8988T (cell line): ENCODE measurements at regions not wholly inside any gene's neighbourhood (a gene's known extent, or its start where the extent isn't known, plus 50 kb on each side); places are given as distances from the start of the nearest gene placed in this dataset.
"Not testable (repeated sequence)": the region's sequence is repeated elsewhere in the genome, so short reads cannot be mapped to it uniquely, and the experiment has no call there.

Experiments used
- DNase-seq: peaks from one replicate; pipeline ENCODE4 v3.0.0; 2011

DNA sequence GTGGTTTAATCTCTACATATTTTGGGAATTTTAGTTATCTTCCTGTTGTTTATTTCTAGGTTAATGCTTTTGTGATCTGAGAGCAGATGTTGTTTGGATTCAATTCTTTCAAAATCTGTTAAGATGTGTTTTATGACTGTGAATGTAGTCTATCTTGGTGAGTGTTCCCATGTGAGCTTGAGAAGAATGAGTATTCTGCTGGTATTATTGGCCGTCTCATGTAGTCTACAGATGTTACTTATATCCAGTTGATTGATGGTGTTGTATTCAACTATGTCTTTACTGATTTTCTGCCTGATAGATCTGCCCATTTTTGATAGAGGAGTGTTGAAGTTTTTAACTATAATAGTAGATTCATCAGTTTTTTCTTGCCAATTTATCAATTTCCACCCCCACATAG lies 141.4 kb upstream of the FOXP2 start:
- no peak for DNase-seq

DNA sequence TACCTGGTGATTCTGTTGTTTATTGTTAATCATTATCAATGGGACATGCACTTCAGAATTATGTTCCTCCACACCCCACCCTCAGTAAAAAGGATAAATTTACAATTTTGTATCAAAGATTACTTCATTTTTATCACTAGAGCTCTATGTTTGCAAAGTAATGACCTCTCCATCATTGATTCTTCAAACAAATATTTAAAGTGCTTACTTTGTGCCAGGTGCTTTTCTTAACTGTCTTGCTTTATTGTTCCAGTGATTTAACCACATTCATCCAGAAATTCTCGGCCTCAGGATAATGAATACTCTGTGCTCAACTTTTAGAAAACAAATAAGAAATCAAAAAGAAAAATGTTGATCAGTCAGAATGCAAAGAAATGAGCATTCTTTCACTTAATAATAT lies 144.9 kb upstream of the FOXP2 start:
- DNase-seq: no peak

DNA sequence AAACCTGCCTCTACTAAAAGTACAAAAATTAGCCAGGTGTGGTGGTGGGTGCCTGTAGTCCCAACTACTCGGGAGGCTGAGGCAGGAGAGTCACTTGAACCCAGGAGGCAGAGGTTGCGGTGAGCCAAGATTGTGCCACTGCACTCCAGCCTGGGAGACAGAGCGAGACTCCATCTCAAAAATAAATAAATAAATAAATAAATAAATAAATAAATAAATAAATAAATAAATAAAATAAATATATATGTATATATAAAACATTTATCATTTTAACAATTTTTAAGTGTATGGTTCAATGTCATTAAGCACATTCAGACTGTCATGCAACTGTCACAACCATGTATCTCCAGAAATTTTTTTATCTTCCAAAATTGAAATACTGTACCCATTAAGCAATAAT lies 147.1 kb upstream of the FOXP2 start:
- not testable (repeated sequence) for DNase-seq

DNA sequence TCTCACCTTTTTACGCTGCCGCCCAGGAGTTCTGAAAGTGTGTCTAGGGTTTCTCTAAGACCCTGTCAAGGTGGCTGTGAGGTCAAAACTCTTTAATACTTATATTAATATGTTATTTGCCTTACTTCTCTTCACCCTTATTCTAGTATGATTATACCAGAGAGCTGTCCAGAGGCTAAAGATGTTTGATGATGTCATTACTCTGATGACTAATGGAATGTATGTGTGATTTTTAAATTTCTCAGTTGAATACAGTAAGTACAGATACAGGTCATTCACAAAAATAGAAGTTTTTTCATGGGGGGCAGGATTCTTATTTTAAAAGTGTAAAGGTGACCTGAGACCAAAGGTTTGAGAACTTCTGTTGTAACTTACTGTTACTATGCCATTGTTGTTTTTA lies 150.6 kb upstream of the FOXP2 start:
- DNase-seq: no peak

DNA sequence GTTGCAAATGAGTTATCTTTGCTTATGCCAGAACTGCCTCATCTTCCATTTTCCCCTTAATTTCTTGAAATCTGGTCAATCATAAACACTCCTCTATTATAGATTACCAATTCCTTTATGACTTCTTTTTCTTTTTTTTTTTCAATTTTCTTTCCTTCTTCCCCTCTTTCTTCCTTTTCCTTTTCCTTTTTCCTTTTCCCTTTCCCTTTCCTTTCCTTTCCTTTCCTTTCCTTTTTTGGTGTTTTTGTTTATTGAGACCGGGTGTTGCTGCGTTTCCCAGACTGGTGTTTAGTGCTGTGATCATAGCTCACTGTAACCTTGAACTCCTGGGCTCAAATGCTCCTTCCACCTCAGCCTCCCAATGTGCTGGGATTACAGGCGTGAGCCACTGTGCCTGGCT lies 151.4 kb upstream of the FOXP2 start:
- no peak for DNase-seq

DNA sequence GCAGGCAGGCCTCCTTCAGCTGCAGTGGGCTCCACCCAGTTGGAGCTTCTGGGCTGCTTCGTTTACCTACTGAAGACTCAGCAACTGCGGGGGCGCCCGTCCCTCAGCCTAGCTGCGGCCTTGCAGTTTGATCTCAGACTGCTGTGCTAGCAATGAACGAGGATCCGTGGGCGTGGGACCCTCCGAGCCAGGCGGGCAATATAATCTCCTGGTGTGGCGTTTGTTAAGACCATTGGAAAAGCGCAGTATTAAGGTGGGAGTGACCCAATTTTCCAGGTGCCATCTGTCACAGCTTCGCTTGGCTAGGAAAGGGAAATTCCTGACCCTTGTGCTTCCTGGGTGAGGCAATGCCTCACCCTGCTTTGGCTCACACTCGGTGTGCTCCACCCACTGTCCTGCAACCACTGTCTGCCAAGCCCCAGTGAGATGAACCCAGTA lies 159.2 kb upstream of the FOXP2 start:
- no peak for DNase-seq

DNA sequence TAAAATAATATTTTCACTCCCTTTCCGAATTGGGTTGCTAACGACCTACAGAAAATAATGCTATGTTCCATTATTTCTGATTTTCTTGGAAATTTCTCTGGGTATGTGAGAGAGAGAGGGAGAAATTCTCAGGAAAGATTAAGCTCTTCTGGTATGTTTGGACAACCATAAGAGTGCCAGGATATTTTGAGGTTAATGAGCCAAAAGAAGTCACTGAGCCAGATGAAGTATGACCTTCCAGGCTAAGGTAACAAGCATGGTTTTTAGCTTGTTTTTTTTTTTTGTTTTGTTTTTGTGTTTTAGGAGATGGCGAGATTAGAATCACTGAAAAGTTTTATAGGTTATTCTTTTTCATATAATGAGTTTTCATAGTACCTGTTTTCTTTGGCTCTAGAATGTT lies 171.0 kb upstream of the FOXP2 start:
- no peak for DNase-seq

DNA sequence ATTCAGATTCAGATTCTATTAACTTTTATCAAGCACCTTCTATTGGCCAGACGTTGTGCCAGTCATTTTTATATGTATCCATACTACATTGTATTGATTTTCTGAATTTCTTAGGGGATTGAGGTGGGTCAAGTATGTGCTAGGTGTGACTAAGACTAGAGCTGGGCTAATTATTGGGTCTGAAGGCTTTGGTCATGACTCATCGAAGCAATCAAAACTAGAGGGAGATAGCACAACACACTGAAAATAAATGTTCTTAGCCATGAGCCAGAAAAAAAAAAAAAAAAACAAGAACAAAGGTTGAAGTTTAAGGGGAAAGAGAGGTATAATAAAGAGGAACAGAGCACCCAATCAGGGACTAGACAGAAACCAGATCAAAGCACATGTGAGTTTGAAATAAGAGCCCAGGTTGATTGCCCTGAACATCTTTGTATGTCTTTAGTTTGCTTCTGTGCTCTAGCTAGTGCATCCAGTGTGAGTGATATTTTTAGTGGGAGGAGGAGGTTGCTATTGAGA lies 171.6 kb upstream of the FOXP2 start:
- no peak for DNase-seq

DNA sequence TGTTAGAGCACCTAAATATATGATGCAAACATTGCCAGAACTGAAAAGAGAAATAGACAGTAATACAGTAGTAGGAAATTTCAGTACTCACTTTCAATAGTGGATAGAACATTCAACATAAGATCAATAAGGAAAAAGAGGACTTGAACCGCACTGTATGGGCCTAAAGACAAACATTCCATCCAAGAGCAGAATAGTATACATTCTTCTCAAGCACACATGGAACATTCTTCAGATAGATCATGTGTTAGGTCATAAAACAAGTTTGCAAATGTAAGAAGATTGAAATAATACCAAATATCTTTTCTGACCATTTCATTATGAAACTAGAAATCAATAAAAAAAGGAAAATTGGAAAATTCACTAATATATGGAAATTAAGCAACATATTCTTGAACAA lies 185.4 kb upstream of the FOXP2 start:
- DNase-seq: no peak

DNA sequence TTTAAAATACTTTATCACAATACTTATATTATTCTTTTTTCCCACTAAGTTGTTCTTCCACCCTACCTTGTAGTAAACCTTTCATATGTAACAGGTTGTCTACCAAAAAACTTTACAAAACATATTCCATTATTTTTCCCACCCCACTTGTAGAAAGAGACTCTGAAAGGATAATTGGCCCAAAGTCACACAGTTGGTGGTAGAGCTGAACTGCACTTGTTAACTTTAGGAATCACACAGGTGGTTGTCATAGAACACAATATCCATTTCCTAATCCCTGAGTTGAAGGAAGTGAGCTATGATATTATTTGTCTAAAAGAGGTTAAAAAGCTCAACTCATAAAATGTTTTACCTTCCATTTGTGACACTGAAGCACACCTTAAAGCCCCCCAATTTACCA lies 188.8 kb upstream of the FOXP2 start:
- DNase-seq: no peak

DNA sequence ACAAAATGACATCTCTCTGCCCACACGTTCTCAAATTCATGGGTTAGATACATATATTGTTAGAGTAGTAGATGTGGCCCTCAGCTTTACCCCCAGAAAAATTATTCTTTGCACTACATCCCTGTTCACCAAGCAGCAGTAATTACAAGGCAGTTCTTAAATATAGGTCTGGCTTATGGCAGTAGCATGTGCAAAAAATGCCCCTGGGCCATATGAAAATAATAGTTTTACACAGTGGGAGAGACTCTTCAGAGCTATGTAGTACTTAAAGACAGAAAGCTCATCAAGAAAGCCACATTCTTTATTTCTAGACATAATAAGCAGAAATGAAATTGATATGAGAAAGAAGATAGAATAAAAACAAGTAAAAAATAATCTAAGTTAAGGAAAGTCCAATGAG lies 196.3 kb upstream of the FOXP2 start:
- DNase-seq: no peak

DNA sequence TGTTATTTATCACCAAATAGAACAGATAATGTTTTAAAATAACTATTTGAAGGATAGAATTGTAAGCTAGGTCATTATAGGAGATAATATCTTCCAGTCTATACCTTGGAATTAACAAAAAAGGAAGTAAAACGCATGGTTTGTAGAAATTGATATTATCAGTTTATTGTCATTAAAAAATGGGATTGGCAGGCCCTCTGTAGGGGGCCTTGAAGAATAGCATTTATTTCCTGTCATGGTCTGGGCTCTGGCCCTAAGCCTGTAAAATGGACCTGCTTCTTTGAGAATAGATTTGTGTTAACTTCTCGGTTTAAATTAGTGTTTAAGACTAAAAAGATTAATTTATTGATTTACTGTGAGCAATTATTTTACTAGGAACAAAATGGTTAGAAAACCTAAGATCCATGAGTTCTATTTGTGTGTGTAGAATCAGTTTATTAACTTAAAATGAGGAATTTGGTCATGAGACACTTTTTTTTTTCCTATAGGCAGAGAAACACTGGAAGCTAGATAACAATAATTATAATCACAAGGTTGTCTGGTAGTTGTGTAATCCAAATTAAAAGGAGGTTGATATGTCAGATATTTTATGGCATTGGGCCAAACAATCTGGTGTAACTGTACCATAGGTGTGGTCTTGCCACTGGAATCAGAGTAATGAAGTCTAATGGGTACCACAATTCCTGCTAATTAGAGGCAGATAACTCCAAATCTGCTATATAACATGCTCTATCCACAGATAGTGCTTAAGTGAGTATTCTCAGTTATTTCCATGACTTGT lies 197.4 kb upstream of the FOXP2 start:
- no peak for DNase-seq

DNA sequence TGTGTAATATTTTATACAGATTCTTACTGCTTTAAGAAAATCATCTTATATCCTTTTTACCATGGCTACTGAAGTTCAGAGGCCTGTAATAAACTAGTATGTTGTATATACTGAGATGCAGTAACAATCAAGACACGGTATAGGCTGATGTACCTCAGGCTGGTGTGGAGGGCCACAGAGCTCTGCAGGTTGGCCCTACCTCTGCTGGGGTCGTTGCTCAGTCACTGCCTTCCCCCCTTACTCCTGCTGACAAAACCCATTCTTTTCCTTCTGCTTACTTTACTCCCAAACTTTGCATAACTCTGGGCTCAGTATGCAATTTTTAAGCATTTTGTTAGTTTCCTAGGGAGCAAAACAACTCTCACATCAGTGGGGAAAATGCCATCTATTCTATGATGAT lies 200.1 kb upstream of the FOXP2 start:
- DNase-seq: no peak

DNA sequence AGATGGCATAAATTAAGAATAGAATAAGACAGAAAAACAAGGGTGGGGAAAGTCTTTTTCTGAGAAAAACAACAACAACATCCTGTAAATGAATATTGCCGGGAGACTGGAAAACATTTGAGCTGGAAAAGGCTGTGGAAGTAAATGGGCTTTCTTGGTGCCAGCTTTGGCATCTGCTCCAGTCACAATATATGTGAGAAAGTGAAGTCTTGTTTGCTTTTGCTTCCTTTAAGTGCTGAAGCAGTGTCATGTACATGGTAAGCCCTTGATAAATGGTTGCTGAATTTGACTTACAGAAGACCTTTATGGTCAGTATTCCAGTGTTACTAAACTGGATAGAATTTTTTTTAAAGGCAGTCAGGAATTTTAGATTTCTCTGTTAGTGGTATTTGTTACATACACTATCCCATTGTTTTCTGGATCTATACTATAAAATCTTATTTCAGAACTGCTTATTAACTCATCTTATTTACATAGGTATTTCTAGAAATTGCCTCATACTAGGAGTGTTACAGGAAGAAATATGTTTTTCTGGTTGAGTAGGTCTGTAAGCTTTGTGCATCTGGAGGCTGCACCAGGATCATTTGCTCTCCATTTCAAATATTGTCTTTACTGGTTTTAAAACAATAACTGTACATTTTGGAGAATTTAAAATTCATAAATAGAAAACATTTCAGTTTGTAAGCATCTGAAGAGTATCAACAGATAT lies 201.7 kb upstream of the FOXP2 start:
- DNase-seq: no peak

DNA sequence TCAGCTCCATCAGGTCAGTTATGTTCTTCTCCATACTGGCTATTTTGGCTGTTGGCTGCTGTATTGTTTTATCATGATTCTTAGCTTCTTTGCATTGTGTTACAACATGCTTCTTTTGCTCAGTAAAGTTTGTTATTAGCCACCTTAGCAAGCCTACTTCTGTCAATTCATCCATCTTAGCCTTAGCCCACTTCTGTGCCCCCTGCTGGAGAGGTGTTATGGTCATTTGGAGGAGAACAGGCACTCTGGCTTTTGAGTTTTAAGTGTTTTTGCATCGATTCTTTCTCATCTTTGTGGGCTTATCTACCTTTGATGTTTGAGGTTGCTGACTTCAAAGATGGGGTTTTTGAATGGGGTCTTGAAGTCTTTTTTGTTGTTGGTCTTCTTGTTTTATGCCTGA lies 204.6 kb upstream of the FOXP2 start:
- no peak for DNase-seq

DNA sequence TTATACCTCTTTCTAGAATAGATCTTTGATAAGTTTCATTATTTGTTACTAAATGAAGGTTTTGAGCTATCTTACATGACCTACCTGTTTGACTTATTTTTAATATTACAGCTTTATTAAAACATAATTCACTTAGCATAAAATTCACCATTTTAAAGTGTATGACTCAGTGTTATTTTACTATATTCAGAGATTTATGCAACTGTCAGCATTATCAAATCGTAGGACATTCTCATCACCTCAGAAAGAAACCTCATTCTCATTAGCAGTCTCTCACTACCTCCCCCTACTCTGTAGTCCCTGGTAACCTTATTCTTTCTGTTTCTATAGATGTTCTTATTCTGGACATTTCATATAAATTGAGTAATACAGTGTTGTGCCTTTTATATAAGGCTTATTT lies 207.9 kb upstream of the FOXP2 start:
- no peak for DNase-seq

DNA sequence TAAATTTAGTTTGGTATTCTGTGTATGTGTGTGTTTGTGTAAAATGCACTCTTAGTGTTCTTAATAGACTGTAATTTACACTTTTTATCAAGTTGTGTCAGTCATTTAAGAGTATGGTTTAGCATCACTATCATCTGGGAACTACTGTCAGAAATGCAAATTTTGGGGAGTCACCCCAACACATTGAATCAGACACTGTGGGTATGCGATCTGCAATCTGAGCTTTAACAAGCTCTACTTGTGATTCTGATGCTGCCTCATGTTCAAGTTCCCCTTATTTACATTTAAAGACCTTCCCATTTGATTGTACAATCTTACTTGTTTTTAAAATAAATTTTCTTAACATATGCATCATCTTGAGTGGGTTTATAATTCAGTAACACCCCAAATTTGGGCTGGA lies 218.1 kb upstream of the FOXP2 start:
- no peak for DNase-seq

DNA sequence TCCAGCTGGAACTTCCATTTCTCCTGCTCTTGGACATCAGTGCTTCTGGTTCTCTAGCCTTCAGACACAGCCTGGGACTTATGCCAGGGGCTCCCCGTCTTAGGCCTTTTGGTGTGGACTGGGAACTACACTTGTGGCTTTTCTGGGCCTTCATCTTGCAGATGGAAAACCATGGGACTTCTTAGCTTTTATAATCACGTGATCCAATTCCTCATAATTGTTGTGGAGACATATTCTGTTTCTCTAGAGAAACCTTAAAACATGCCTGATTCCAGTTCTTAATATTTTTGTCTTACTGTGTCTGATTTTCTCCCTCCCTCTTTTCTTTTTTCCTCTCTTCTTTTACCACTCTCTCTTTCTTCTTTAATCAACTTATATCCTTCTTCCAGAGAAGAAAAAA lies 224.2 kb upstream of the FOXP2 start:
- DNase-seq: no peak

DNA sequence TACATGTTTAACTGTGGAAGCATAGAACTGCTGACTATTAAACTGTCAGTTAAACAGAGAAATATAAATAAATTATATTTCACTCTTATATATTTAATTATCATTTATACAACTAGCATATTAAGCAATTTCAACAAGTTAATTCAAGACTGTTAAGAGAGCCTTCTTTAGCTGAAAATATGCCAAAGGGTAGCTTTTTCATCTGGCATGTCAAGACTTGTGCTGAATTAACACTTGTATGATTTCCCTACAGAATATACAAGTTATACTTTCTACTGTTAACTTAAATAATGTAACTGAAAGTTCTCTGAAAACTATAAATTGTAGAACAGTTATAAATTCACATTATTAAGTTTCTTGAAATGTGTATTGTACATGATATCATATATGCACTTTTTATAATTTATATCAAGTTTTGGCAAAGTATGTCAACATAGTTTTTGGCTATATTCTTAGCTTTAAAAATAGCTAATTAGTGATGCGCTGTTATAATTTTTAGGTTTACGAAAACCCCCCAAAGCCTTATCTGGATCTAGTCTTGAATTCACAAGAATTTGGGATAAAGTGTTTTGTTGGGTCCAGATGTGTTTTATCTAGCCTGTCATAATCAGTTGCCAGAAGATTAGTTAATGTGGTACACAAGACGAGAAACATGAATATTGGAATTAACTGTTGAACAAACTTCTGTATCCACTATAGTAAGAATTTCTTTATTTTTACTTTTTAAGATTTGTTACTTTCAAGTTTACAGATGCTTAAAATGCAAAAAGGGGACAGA lies 231.1 kb upstream of the FOXP2 start:
- no peak for DNase-seq

DNA sequence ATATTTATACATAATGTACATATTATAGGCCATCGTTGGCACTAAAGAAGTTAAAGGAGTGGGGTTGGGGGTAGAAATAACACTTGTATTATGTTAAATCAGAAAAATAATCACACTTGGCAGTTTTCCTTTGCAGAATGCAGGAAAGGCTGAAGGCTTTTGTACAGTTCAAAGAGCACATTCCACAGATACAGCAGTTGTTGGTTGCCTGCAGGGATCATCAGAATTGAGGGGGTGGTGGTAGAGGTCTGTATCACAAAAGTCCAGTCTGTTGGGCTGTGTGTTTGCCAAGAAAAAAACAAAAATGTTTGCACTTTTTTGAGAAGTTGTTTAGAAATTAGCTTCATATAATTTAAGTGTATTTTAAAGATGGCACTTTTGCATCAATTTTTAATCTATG lies 231.8 kb upstream of the FOXP2 start:
- DNase-seq: no peak

DNA sequence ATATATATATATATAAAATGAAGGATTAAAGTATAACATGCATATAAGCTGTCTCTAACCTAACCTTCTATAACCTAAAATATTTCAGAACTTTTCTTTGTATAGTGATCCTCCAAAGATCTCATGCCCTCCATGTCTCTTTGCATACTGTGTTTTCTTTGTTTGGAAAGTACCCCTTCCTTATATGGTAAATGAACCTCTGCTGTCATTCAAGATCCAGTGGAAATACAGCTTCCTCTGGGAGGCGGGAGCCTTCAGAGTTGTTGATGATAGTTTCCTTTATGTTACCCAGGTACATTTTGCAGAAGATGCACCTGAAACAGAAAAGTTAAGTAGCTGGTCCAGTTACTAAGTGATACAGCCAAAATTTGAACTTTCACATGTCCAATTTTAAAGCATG lies 233.3 kb upstream of the FOXP2 start:
- DNase-seq: no peak

DNA sequence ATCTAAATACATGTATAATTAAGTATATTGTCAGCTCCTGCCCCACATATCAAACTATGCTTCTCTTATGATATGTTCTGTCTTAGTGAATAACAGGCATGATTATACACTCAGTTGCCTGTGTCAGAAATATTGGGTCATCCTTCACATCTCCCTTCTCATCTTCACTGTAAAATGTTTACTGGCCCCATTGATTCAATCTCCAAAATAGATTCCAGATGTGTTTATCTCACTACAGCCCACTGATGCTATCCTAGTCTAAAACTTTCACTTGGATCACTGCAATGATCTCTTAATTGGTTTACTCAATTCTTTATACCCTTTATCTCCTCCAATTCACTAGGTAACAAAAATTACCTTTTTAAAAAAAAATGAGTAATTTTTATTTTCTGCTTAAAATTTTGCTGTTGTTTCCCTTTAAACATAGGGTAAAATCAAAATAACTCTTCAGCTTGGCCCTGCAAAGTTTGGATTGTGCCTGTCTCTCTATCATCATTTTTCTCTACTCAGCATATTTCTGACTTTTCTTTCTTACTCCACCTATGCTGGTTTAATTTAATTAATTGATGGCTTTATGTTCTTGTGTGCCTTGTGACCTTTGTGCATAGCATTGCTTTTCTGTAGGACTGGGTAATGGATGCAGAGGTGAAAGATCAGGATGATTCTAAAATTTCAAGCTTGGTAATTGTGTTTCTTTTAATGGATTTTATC lies 233.9 kb upstream of the FOXP2 start:
- no peak for DNase-seq

DNA sequence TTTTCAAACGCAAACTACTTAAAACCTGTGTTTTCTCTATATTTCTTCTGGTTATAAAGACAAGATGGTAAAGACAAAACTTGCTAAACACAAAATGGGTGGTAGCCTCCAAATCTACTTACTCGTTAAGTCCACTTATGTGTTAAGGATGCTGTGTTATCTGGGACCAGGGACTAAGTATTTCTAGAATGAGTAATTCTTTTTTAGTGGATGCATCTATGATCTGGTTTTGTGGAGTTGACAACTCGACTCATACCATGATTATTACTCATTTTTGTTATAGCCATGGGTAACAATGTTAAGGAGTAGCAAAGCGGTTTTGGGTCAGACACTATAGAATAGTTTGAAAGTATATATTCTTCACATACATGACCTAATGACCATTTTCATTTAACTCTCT lies 239.5 kb upstream of the FOXP2 start:
- no peak for DNase-seq
